ENCODE measurements at regions not wholly inside any gene's neighbourhood (a gene's known extent, or its start where the extent isn't known, plus 50 kb on each side); places are given as distances from the start of the nearest gene placed in this dataset.
"Not testable (repeated sequence)": the region's sequence is repeated elsewhere in the genome, so short reads cannot be mapped to it uniquely, and the experiment has no call there.

DNA sequence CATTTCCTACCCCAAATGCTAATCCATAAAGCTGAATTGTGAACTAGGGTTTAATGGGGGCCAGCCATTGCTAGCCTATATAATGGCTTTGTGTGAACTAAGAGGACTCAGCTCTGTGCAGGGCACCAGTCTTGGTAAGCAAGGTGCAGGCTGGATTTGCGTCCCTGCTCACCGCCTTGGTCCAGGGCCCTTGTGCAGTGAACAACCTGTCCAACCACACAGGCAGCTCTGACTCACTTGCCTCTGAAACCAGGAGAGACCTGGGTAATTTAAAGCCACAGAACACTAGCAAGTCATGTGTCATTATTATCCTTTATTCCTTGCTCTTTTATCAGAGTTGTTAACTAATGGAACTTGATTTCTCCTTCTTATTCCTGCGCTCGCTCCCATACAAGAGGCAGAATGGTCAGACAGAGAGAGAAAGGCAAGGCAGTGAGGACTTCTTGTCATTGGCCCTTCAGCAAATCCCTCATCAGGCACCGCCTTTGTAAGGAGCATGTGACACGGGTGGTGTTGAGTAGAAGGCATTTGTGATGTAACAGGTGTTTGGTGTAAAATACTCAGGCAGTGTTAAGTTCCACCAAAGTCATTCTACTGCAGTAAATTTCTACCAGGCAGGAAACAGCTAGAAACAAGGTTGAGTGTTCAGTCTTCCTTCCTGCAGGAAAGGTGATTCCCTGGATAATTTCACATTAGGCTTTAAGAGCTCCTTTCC, 67.3 kb upstream of the OLIG2 start:
- TF ChIP-seq, protein P1, sequence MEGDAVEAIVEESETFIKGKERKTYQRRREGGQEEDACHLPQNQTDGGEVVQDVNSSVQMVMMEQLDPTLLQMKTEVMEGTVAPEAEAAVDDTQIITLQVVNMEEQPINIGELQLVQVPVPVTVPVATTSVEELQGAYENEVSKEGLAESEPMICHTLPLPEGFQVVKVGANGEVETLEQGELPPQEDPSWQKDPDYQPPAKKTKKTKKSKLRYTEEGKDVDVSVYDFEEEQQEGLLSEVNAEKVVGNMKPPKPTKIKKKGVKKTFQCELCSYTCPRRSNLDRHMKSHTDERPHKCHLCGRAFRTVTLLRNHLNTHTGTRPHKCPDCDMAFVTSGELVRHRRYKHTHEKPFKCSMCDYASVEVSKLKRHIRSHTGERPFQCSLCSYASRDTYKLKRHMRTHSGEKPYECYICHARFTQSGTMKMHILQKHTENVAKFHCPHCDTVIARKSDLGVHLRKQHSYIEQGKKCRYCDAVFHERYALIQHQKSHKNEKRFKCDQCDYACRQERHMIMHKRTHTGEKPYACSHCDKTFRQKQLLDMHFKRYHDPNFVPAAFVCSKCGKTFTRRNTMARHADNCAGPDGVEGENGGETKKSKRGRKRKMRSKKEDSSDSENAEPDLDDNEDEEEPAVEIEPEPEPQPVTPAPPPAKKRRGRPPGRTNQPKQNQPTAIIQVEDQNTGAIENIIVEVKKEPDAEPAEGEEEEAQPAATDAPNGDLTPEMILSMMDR (conservative IDR thresholded peaks at IDR 0.05; ENCODE audit: low read length) = no peak

DNA sequence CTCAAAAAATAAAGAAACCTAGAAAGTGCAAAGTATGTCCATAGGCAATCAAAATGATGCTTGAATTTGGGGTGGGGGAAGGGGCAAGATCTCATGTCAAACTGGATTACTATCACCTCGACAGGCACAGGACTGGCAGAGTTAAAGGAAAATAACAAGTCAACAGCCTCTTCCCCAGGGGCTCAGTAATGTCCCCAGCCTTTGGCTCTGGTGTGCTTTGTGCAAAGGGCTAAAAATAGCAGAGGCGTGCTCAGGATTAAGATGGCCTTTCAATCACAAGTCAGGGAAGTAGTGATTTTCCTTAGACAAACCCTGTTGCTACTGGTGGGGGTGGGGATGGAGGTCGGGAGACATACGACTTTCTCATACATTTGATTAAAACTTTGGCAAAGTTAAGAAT, 63.5 kb upstream of the OLIG2 start:
- H3K4me3 ChIP-seq (ENCODE audit: low read length) = no peak overlapping the region
- DNase-seq (ENCODE audit: low read depth) = no peak
- TF ChIP-seq, protein P1 (conservative IDR thresholded peaks at IDR 0.05; ENCODE audit: low read length) = no peak

More for the DNA sequence above, 67.3 kb upstream of the OLIG2 start:
- no peak overlapping the region for H3K4me3 ChIP-seq (ENCODE audit: low read length)
- DNase-seq (ENCODE audit: low read depth) = no peak

DNA sequence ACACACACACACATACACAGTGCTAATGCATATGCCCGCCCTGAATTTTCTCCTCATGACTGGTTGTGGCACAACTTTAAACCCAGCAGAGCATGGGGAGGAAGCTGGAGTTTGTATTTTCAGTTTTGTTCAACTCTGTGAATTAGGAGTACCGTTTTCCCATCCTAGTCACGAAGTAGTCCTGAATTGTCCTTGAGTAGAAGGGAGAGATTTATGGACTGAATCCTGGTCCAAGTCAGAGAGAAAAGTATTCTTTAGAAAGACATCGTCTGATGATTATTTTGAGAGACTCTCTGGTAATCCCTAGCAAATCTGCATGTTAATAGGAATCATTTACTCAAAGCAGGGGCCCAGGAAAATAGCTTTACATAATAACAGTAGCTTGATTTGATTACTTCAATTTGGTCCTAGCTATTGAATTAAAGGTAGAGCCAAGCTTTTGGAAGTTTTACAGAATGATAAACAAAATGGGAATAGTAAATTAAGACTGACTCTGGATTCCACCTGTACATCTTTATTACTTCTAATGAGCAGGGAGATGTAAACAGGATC, 60.5 kb upstream of the OLIG2 start:
- no peak overlapping the region for H3K4me3 ChIP-seq (ENCODE audit: low read length)
- DNase-seq (ENCODE audit: low read depth) = no peak
- TF ChIP-seq, protein P1 (conservative IDR thresholded peaks at IDR 0.05; ENCODE audit: low read length) = no peak

DNA sequence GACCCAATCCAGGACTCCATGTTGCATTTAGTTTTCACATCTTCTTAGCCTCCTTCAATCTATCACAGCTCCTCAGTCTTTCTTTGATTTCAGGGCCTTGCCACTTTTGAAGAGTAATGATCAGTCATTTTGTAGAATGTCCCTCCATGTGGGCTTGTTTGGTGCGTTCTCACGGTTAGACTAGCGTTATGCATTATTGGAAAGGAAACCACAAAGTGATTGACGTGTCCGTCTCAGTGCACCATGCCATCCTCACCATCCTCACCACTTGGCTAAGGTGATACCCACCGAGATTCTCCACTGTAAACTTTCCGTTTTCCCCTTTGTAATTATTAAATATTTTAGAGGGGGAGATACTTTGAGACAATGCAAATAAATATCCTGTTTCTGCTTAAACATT, 59.6 kb upstream of the OLIG2 start:
- H3K4me3 ChIP-seq (ENCODE audit: low read length) = no peak overlapping the region
- no peak for DNase-seq (ENCODE audit: low read depth)
- TF ChIP-seq, protein P1 (conservative IDR thresholded peaks at IDR 0.05; ENCODE audit: low read length) = no peak

DNA sequence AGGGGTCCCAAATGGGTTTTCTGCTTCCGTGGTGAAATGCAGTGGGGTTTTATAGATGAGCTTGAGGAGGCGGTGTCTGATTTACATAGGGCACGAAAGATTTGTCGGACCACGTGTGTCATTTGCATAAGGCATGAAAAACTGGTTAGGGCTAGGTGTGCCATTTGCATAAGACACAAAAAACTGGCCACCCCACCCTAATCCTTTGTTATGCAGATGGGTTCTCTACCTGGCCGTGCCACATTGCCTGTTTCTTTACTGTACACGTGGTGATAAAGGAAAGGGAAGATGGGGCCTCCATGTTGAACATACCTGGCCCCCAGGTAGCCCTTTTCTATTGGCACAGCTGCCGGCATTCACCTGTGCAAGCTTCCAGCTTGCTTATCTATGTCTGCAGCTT, 57.6 kb upstream of the OLIG2 start:
- not testable (repeated sequence) for DNase-seq (ENCODE audit: low read depth); H3K4me3 ChIP-seq (ENCODE audit: low read length)

DNA sequence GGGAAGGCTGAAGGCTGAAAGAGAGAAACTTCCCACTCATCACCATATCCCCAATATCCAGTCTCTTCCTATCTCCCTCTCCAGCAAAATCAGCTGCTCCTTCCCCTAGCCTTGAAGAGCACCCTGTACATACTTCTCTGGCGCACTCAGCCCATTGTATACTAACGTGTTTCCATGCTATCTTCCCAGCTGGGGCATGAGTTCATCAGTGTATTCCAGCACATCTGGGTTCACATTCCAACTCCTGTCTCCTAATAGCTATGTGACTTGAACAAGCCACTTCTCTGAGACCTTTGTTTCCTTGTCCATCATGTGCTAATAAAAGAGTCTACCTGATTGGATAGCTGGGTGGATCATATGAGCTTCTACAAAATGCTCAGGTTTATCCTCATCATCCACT, 51.1 kb upstream of the OLIG2 start:
- no peak for DNase-seq (ENCODE audit: low read depth)
- TF ChIP-seq, protein P1 (conservative IDR thresholded peaks at IDR 0.05; ENCODE audit: low read length) = no peak
- H3K4me3 ChIP-seq (ENCODE audit: low read length) = no peak overlapping the region

DNA sequence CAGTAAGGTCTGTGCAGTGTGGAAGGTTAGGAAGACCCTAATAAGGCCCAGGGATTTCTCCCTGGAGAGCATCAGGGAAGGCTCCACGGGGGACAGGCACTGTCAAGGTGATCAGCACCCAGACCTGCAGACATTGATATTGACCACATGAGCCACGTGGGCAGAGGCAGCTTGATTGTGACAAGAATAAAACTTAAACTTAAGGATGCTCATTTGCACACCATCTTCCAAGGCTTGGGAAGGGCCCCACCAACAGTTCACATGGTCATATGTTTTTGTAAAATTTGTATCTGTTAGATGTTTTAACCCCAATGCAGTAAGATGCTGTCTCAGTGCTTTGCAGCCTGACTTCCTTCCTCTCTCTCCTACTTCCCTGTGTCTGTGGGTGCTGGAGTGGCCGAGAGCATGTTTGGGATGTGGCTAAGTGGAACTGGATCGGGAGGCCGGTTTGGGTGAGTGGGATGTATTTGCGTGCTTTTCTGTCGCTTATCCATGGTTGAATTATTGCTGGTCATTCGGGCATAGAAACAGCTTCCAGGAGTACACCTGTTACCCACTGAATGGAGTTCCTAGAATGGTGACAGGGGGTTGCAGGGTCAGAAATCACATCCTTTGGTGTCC, 49.8 kb upstream of the OLIG2 start:
- DNase-seq (ENCODE audit: low read depth) = no peak
- H3K4me3 ChIP-seq (ENCODE audit: low read length) = no peak overlapping the region
- TF ChIP-seq, protein P1 (conservative IDR thresholded peaks at IDR 0.05; ENCODE audit: low read length) = no peak

Data from AG10803 (cell line).